NT2/D1 (cell line): ENCODE measurements at regions not wholly inside any gene's neighbourhood (a gene's known extent, or its start where the extent isn't known, plus 50 kb on each side); places are given as distances from the start of the nearest gene placed in this dataset.

Experiments
- SUZ12 ChIP-seq: IDR thresholded peaks from 2 replicates; pipeline ENCODE4 v1.6.1; 2011; ENCODE audit not compliant: insufficient read length, insufficient read depth; ENCODE audit errors: extremely low read depth
- YY1 ChIP-seq: IDR thresholded peaks from 2 replicates; pipeline ENCODE4 v1.6.1; 2011; ENCODE audit not compliant: insufficient read length, insufficient read depth
- ZNF274 ChIP-seq: IDR thresholded peaks from 2 replicates; pipeline ENCODE4 v1.6.1; 2011; ENCODE audit warnings: mild to moderate bottlenecking, low read depth, low read length

DNA sequence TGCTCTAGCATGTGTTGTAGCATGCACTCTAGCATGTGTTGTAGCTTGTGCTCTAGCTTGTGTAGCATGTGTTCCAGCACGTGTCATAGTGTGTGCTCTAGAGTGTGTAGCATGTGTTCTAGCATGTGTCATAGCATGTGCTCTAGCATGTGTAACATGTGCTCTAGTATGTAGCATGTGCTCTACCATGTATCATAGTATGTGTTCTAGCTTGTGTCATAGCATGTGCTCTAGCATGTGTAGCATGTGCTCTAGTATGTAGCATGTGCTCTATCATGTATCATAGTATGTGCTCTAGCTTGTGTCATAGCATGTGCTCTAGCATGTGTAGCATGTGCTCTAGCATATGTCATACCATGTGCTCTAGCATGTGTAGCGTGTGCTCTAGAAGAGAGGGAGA is 255.3 kb downstream of the ICE1 start:
- TF ChIP-seq YY1 (no peak), SUZ12 (no peak), ZNF274 (no peak)
